HepG2 (cell line): ENCODE measurements at regions not wholly inside any gene's neighbourhood (a gene's known extent, or its start where the extent isn't known, plus 50 kb on each side); places are given as distances from the start of the nearest gene placed in this dataset.

Experiments used
- ATAC-seq: fragments of 200-7000 bp; cut with Tn5 transposase; 3 replicates; pipeline ENCODE4 v1.9.1; 2020; ENCODE audit warnings: mild to moderate bottlenecking, moderate library complexity
- BruUV-seq: library from RNA; stranded (reverse); fragments of 400-500 nt; replicated peaks from 2 replicates; lab custom pipeline; 2021; lab: Mats Ljungman, UMichigan
- CTCF ChIA-PET: fragments of 300-600 bp; formaldehyde crosslinking; extraction: SDS; loops from one replicate; lab custom pipeline; 2021; ENCODE audit warnings: low total read pairs, inconsistent platforms, low intra/inter-chr PET ratio; lab: Yijun Ruan, JAX
- POLR2A ChIA-PET: fragments of 350-600 bp; sonication (Branson Sonifier 250); formaldehyde crosslinking; loops from one replicate; lab custom pipeline; 2020; ENCODE audit warnings: antibody characterized with exemption, inconsistent platforms; lab: Yijun Ruan, JAX
- DNase-seq: peaks from one replicate; pipeline ENCODE4 v3.0.0-alpha.2; 2015; ENCODE audit warnings: low spot score
- FAIRE-seq: peaks from 3 replicates; lab custom pipeline; 2011; peaks lifted over from hg19 to GRCh38; lab: Jason Lieb, UNC
- H2AFZ ChIP-seq: one replicate; pipeline ENCODE4 v1.6.1; 2011; ENCODE audit warnings: low read length, inconsistent platforms
- H3K27ac ChIP-seq: fragments of 300-600 bp; 3 replicates; pipeline ENCODE4 v1.8.0; 2011; ENCODE audit warnings: mixed run types, mild to moderate bottlenecking, mixed read lengths, low read length, inconsistent platforms; ENCODE audit not compliant: insufficient read depth; ENCODE audit errors: extremely low read length
- H3K27me3 ChIP-seq, 2 experiments: fragments of 200-600 bp in 1 of 2; 2 replicates in 1 of 2; 3 replicates in 1 of 2; pipeline versions ENCODE4 v1.6.0 to v1.8.0; 2011; ENCODE audit warnings: low read length in 2 of 2, mild to moderate bottlenecking in 2 of 2, moderate library complexity in 2 of 2, inconsistent platforms in 1 of 2; ENCODE audit not compliant: insufficient read depth in 2 of 2, control insufficient read depth in 1 of 2
- H3K36me3 ChIP-seq, 2 experiments: fragments of 200-600 bp in 1 of 2; replicated peaks in 1 of 2; 2 replicates in 1 of 2; 3 replicates in 1 of 2; pipeline versions ENCODE4 v1.5.1 to v1.8.0; 2011; ENCODE audit warnings: low read length in 2 of 2, inconsistent platforms in 1 of 2; ENCODE audit not compliant: insufficient read depth in 2 of 2, control insufficient read depth in 1 of 2
- H3K4me1 ChIP-seq: 2 replicates; pipeline ENCODE4 v1.5.1; 2012; ENCODE audit warnings: low read length, inconsistent platforms; ENCODE audit not compliant: insufficient read depth
- H3K4me2 ChIP-seq: 2 replicates; pipeline ENCODE4 v1.6.0; 2011; ENCODE audit warnings: low read depth, low read length, inconsistent platforms
- H3K4me3 ChIP-seq, 3 experiments: fragments of 200-600 bp in 1 of 3; sonication (generic), shearing (Covaris generic) in 1 of 3; replicated peaks in 1 of 3; 2 replicates each; pipeline ENCODE4 v1.5.1; 2011 to 2016; ENCODE audit warnings: low read length in 3 of 3, inconsistent platforms in 2 of 3, low read depth in 2 of 3, mild to moderate bottlenecking in 2 of 3, control low read depth in 1 of 3, mixed read lengths in 1 of 3; ENCODE audit not compliant: insufficient read depth in 1 of 3
- H3K79me2 ChIP-seq: one replicate; pipeline ENCODE4 v1.6.1; 2011; ENCODE audit warnings: low read length, inconsistent platforms; ENCODE audit not compliant: insufficient read depth
- H3K9ac ChIP-seq: 2 replicates; pipeline ENCODE4 v1.6.0; 2011; ENCODE audit warnings: mild to moderate bottlenecking, low read depth, low read length, inconsistent platforms; ENCODE audit not compliant: insufficient read depth
- H3K9me3 ChIP-seq: 2 replicates; pipeline ENCODE4 v1.5.1; 2012; ENCODE audit warnings: mild to moderate bottlenecking, low read length
- H4K20me1 ChIP-seq: 2 replicates; pipeline ENCODE4 v1.6.0; 2011; ENCODE audit warnings: inconsistent platforms, mild to moderate bottlenecking, low read length, moderate library complexity; ENCODE audit not compliant: insufficient read depth
- BCL3 ChIP-seq: sonication (generic); formaldehyde crosslinking; IDR thresholded peaks from 2 replicates; pipeline ENCODE4 v1.5.1; 2020; ENCODE audit warnings: mild to moderate bottlenecking, missing genetic modification reagents, moderate library complexity
- BRCA1 ChIP-seq: sonication (generic); formaldehyde crosslinking; IDR thresholded peaks from 2 replicates; pipeline ENCODE4 v1.4.0; 2020; ENCODE audit warnings: missing genetic modification reagents
- GPBP1L1 ChIP-seq: sonication (generic); formaldehyde crosslinking; IDR thresholded peaks from 2 replicates; pipeline ENCODE4 v1.5.0; 2020; ENCODE audit warnings: mild to moderate bottlenecking, missing genetic modification reagents
- HDAC6 ChIP-seq: fragments of 200-600 bp; sonication (generic); IDR thresholded peaks from 2 replicates; pipeline ENCODE4 v1.7.0; 2017; ENCODE audit warnings: mild to moderate bottlenecking, antibody characterized with exemption, low read length, low read depth
- KLF9 ChIP-seq: IDR thresholded peaks from 2 replicates; pipeline ENCODE4 v1.6.1; 2016; ENCODE audit warnings: low read depth
- SOX13 ChIP-seq, 3 experiments: fragments of 450-650 bp in 1 of 3; sonication (generic) in 1 of 3; formaldehyde crosslinking in 1 of 3; IDR thresholded peaks in 2 of 3; conservative IDR thresholded peaks in 1 of 3; 2 replicates each; pipeline versions ENCODE4 v1.5.0 to v1.6.1; 2016 to 2020; ENCODE audit warnings: antibody characterized with exemption in 1 of 3, mild to moderate bottlenecking in 1 of 3, missing compliant biosample characterization in 1 of 3, missing genetic modification reagents in 1 of 3, moderate library complexity in 1 of 3
- SP5 ChIP-seq: IDR thresholded peaks from 2 replicates; pipeline ENCODE4 v1.6.1; 2016; ENCODE audit warnings: low read depth, borderline replicate concordance
- YY1 ChIP-seq: IDR thresholded peaks from 2 replicates; pipeline ENCODE4 v1.6.1; 2011; ENCODE audit warnings: low read length, low read depth, moderate library complexity, mild to moderate bottlenecking; ENCODE audit not compliant: insufficient read depth, insufficient replicate concordance
- ZEB1 ChIP-seq: IDR thresholded peaks from 2 replicates; pipeline ENCODE4 v1.6.1; 2012; ENCODE audit warnings: mild to moderate bottlenecking, low read depth, inconsistent platforms; ENCODE audit not compliant: insufficient replicate concordance
- ZNF280B ChIP-seq: sonication (generic); formaldehyde crosslinking; IDR thresholded peaks from 2 replicates; pipeline ENCODE4 v1.5.0; 2020; ENCODE audit warnings: missing genetic modification reagents, mild to moderate bottlenecking, borderline replicate concordance
- ZNF432 ChIP-seq: sonication (generic); formaldehyde crosslinking; IDR thresholded peaks from 2 replicates; pipeline ENCODE4 v1.5.0; 2020; ENCODE audit warnings: missing genetic modification reagents, mild to moderate bottlenecking, borderline replicate concordance
- ZNF530 ChIP-seq: sonication (generic); formaldehyde crosslinking; IDR thresholded peaks from 2 replicates; pipeline ENCODE4 v1.5.0; 2020; ENCODE audit warnings: low read depth, mild to moderate bottlenecking, missing genetic modification reagents
- WGBS: methylation state at CpG from one replicate; pipeline ENCODE4 v1.1.6; 2017; ENCODE audit warnings: low lambda C conversion rate; 5-methylcytosine and 5-hydroxymethylcytosine counted together
- in situ Hi-C: cut with HindIII; loops from 2 replicates; pipeline ENCODE4 v1.10.0; 2017; ENCODE audit warnings: low pct_unique_long_range_greater_than_20kb; ENCODE audit not compliant: extremely low pct_ligation_motif_present
- intact Hi-C: fragments of 100-400 bp; cut with micrococcal nuclease; formaldehyde crosslinking; loops from one replicate; pipeline ENCODE4 v1.10.0; 2022; ENCODE audit not compliant: unreplicated experiment
- TF ChIP-seq, protein P1 (sequence below): sonication (generic); formaldehyde crosslinking; IDR thresholded peaks from 2 replicates; pipeline ENCODE4 v1.4.0; 2020; ENCODE audit warnings: mild to moderate bottlenecking, missing genetic modification reagents
- TF ChIP-seq, protein P2 (sequence below): sonication (generic); formaldehyde crosslinking; IDR thresholded peaks from 2 replicates; pipeline ENCODE4 v1.4.0; 2020; ENCODE audit warnings: mild to moderate bottlenecking, missing genetic modification reagents, borderline replicate concordance

- no peak for TF ChIP-seq GPBP1L1 (CRISPR knock-in tag)
- TF ChIP-seq BRCA1 (CRISPR knock-in tag), result no peak
- no peak for TF ChIP-seq ZNF530
- no peak for TF ChIP-seq KLF9
- no peak for TF ChIP-seq ZEB1
- TF ChIP-seq, all 625 proteins: peak for 0
Measured at GRCh38 chr13:22040810-22041364, 370.0 kb downstream of the FGF9 start (continued).

- DNase-seq (no peak), ATAC-seq (no peak), FAIRE-seq (no peak)
- intact Hi-C loops (no loop called here), in situ Hi-C loops (no loop called here)
- 53% methylated on average over 2 of the region's 2 CpGs for WGBS
- H3K27me3 ChIP-seq, result no peaks in the 10 kb centered on the region; a peak in 1 of 5 replicates
- no peaks in the 10 kb centered on the region for H3K79me2 ChIP-seq
- H3K36me3 ChIP-seq, result no peaks in the 10 kb centered on the region
- no peak overlapping the region for H3K9ac ChIP-seq
- no peaks in the 10 kb centered on the region for H4K20me1 ChIP-seq
- no TSS peak for BruUV-seq
- no peak overlapping the region for H3K4me2 ChIP-seq
- ChIA-PET POLR2A (no interaction called here), CTCF (no interaction called here)
- H3K4me3 ChIP-seq, result no peak overlapping the region
- H3K9me3 ChIP-seq, result no peaks in the 10 kb centered on the region
- no peak overlapping the region for H3K27ac ChIP-seq
- H3K4me1 ChIP-seq, result peaks cover 2% of the 10 kb centered on the region; the same call in 1 of the 2 replicates
- no peak overlapping the region for H2AFZ ChIP-seq
- TF ChIP-seq, protein P1, sequence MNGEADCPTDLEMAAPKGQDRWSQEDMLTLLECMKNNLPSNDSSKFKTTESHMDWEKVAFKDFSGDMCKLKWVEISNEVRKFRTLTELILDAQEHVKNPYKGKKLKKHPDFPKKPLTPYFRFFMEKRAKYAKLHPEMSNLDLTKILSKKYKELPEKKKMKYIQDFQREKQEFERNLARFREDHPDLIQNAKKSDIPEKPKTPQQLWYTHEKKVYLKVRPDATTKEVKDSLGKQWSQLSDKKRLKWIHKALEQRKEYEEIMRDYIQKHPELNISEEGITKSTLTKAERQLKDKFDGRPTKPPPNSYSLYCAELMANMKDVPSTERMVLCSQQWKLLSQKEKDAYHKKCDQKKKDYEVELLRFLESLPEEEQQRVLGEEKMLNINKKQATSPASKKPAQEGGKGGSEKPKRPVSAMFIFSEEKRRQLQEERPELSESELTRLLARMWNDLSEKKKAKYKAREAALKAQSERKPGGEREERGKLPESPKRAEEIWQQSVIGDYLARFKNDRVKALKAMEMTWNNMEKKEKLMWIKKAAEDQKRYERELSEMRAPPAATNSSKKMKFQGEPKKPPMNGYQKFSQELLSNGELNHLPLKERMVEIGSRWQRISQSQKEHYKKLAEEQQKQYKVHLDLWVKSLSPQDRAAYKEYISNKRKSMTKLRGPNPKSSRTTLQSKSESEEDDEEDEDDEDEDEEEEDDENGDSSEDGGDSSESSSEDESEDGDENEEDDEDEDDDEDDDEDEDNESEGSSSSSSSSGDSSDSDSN (CRISPR knock-in tag), result no peak
- TF ChIP-seq, protein P2, sequence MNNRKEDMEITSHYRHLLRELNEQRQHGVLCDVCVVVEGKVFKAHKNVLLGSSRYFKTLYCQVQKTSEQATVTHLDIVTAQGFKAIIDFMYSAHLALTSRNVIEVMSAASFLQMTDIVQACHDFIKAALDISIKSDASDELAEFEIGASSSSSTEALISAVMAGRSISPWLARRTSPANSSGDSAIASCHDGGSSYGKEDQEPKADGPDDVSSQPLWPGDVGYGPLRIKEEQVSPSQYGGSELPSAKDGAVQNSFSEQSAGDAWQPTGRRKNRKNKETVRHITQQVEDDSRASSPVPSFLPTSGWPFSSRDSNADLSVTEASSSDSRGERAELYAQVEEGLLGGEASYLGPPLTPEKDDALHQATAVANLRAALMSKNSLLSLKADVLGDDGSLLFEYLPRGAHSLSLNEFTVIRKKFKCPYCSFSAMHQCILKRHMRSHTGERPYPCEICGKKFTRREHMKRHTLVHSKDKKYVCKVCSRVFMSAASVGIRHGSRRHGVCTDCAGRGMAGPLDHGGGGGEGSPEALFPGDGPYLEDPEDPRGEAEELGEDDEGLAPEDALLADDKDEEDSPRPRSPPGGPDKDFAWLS (CRISPR knock-in tag), result no peak
- TF ChIP-seq ZNF432 (CRISPR knock-in tag), result no peak
- no peak for TF ChIP-seq YY1
- no peak for TF ChIP-seq ZNF280B (CRISPR knock-in tag)
- no peak for TF ChIP-seq BCL3 (CRISPR knock-in tag)
- no peak for TF ChIP-seq SOX13 (IDR thresholded peaks at IDR 0.05)
- TF ChIP-seq SOX13 (CRISPR knock-in tag; conservative IDR thresholded peaks at IDR 0.05 in 1 of 2, IDR thresholded peaks at IDR 0.05 in 1 of 2), result no peak
- TF ChIP-seq HDAC6, result no peak
- TF ChIP-seq SP5 (CRISPR knock-in tag), result no peak
Measured at GRCh38 chr13:22041741-22042140, 370.9 kb downstream of the FGF9 start.
